ENCODE measurements at regions not wholly inside any gene's neighbourhood (a gene's known extent, or its start where the extent isn't known, plus 50 kb on each side); places are given as distances from the start of the nearest gene placed in this dataset.

DNA sequence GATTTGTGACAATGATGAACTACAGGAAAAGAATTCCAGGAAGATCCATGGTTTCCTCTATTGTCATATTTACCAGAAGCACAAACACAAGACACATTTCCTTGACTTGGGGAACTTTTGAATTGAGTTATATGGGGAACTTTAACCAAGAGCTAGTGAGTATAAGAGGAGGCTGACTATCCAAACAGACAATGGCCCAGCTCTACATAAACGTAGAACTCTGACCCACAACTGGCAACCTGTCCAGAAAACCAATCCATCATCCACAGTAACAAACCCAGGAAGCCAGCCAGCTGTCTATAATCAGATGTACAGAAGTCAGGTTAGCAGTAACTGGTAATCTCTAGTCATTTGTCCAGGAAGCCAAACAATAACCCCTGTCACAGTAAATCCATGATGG lies 167.0 kb upstream of the CPEB2 start:
- DNase-seq = no peak

More for the DNA sequence above, 167.0 kb upstream of the CPEB2 start:
- no peak overlapping the region for H3K4ac ChIP-seq (ENCODE audit: low read depth, low read length)
- H3K9ac ChIP-seq (ENCODE audit: extremely low read depth, insufficient read length, low read length) = no peak overlapping the region
- H4K5ac ChIP-seq (ENCODE audit: insufficient read length, low read depth, low read length) = no peak overlapping the region
- H3K79me2 ChIP-seq (ENCODE audit: insufficient read depth, low read length) = no peaks in the 10 kb centered on the region
- H2AFZ ChIP-seq (ENCODE audit: low read length) = no peak overlapping the region
- WGBS (ENCODE audit: extremely low coverage, insufficient read length, low lambda C conversion rate) = no CpG with 5 or more reads among the region's 1 CpG
- no peaks in the 10 kb centered on the region for H3K23me2 ChIP-seq (ENCODE audit: insufficient read length, low read depth, low read length, poor library complexity, severe bottlenecking)
- no peak overlapping the region for H3K4me2 ChIP-seq (ENCODE audit: insufficient read depth, insufficient read length, low read length)
- H3K18ac ChIP-seq (ENCODE audit: insufficient read length, low read depth, low read length) = no peak overlapping the region
- Mint-ChIP-seq H3K27ac (no peak overlapping the region), H3K9me3 (peaks cover 4 to 15% of the 10 kb centered on the region in 2 experiments; a peak in 3 of 5 replicates), H3K4me3 (no peak overlapping the region), H3K36me3 (ENCODE audit: insufficient read depth in 1 of 3, low read depth in 3 of 3) (peaks cover 0 to 5% (median 0%) of the 10 kb centered on the region in 3 experiments; a peak in 1 of 7 replicates), H3K4me1 (no peaks in the 10 kb centered on the region), H3K27me3 (ENCODE audit: low read depth) (no peaks in the 10 kb centered on the region)
- no peak overlapping the region for H3K23ac ChIP-seq (ENCODE audit: insufficient read length, low read depth, low read length)
- no peaks in the 10 kb centered on the region for H3K79me1 ChIP-seq (ENCODE audit: insufficient read depth, low read depth, low read length, poor library complexity, severe bottlenecking)
- no peak overlapping the region for H2BK12ac ChIP-seq (ENCODE audit: insufficient read length, low read depth, low read length)
- H2BK15ac ChIP-seq (ENCODE audit: low read depth, low read length) = no peak overlapping the region
- no peaks in the 10 kb centered on the region for H3K4me1 ChIP-seq (ENCODE audit: insufficient read depth, low read length)
- no peak overlapping the region for H2AK5ac ChIP-seq (ENCODE audit: insufficient read length, low read length)
- H4K20me1 ChIP-seq (ENCODE audit: control insufficient read depth, insufficient read depth, insufficient read length) = no peaks in the 10 kb centered on the region
- no peaks in the 10 kb centered on the region for H3K27me3 ChIP-seq (ENCODE audit: insufficient read depth, low read length)
- no peak overlapping the region for H3K27ac ChIP-seq (ENCODE audit: insufficient read length, low read depth, low read length)
- no peak overlapping the region for H3K56ac ChIP-seq (ENCODE audit: insufficient read length, low read depth, low read length)
- no peak overlapping the region for H4K8ac ChIP-seq (replicated peaks; ENCODE audit: insufficient read length, low read depth, low read length)
- H3T11ph ChIP-seq (ENCODE audit: low read length) = no peak overlapping the region
- H2BK120ac ChIP-seq (ENCODE audit: low read depth, low read length, poor library complexity, severe bottlenecking) = no peak overlapping the region
- no peak overlapping the region for H2BK5ac ChIP-seq (ENCODE audit: insufficient read length, low read length)
- H4K91ac ChIP-seq (ENCODE audit: insufficient read length, low read depth, low read length) = no peak overlapping the region
- TF ChIP-seq, protein P1, sequence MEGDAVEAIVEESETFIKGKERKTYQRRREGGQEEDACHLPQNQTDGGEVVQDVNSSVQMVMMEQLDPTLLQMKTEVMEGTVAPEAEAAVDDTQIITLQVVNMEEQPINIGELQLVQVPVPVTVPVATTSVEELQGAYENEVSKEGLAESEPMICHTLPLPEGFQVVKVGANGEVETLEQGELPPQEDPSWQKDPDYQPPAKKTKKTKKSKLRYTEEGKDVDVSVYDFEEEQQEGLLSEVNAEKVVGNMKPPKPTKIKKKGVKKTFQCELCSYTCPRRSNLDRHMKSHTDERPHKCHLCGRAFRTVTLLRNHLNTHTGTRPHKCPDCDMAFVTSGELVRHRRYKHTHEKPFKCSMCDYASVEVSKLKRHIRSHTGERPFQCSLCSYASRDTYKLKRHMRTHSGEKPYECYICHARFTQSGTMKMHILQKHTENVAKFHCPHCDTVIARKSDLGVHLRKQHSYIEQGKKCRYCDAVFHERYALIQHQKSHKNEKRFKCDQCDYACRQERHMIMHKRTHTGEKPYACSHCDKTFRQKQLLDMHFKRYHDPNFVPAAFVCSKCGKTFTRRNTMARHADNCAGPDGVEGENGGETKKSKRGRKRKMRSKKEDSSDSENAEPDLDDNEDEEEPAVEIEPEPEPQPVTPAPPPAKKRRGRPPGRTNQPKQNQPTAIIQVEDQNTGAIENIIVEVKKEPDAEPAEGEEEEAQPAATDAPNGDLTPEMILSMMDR (conservative IDR thresholded peaks at IDR 0.05) = no peak
- H3K9me3 ChIP-seq (ENCODE audit: control insufficient read depth, low read depth, low read length) = no peaks in the 10 kb centered on the region
- H3K14ac ChIP-seq (ENCODE audit: insufficient read depth, low read length) = no peak overlapping the region
- H2BK20ac ChIP-seq (ENCODE audit: low read depth, low read length, poor library complexity, severe bottlenecking) = no peak overlapping the region

Data from H9 (cell line).